ENCODE measurements at regions not wholly inside any gene's neighbourhood (a gene's known extent, or its start where the extent isn't known, plus 50 kb on each side); places are given as distances from the start of the nearest gene placed in this dataset.

- no peaks in the 10 kb centered on the region for H3K9me1 ChIP-seq (replicated peaks; ENCODE audit: control insufficient read depth, extremely low read depth, insufficient read depth, low read length)
- no peaks in the 10 kb centered on the region for H3K79me2 ChIP-seq (ENCODE audit: control insufficient read depth, insufficient read depth, low read length)
- no TSS peak for BruUV-seq (replicated peaks)
- CTCF ChIA-PET = no interaction called here
- intact Hi-C loops (cut with micrococcal nuclease) (no loop called here), dilution Hi-C loops (cut with MboI; ENCODE audit: extremely low pct_ligation_motif_present, low sequenced_read_pairs) (no loop called here)
- H3K9me3 ChIP-seq (replicated peaks; ENCODE audit: control insufficient read depth, insufficient read depth, low read length) = peaks cover 3% of the 10 kb centered on the region
- no peak overlapping the region for H2AFZ ChIP-seq (ENCODE audit: low read depth, low read length)
- POLR2A ChIA-PET = no interaction called here
- no peaks in the 10 kb centered on the region for H3K36me3 ChIP-seq (ENCODE audit: control insufficient read depth in 2 of 2, extremely low read depth in 1 of 2, insufficient read depth in 2 of 2, low read length in 2 of 2)
- H3K27ac ChIP-seq (ENCODE audit: insufficient read depth, low read depth, low read length) = no peak overlapping the region
- no peak overlapping the region for H3K9ac ChIP-seq (replicated peaks; ENCODE audit: extremely low read depth, insufficient read depth, low read length)
- TF ChIP-seq JUN (IDR thresholded peaks at IDR 0.05; ENCODE audit: borderline replicate concordance, insufficient read depth, insufficient read length, low read depth) = no peak
- no peak for TF ChIP-seq MAX (IDR thresholded peaks at IDR 0.05; ENCODE audit: insufficient read depth, insufficient read length)
- TF ChIP-seq POLR2A (IDR thresholded peaks at IDR 0.05; ENCODE audit: low read depth, low read length) = no peak
- TF ChIP-seq POLR2AphosphoS5 (IDR thresholded peaks at IDR 0.05; ENCODE audit: insufficient read depth, low read depth, low read length) = no peak
- no peak for TF ChIP-seq FOS (IDR thresholded peaks at IDR 0.05; ENCODE audit: borderline replicate concordance, insufficient read depth, low read length)
- no peak for TF ChIP-seq EZH2 (IDR thresholded peaks at IDR 0.05; ENCODE audit: borderline replicate concordance, low read depth, low read length, severe bottlenecking)
- no peak for TF ChIP-seq GATA2 (IDR thresholded peaks at IDR 0.05; ENCODE audit: insufficient read depth, insufficient read length, low read depth, low read length)
- TF ChIP-seq CTCF (IDR thresholded peaks at IDR 0.05; ENCODE audit: extremely low read depth in 1 of 2, insufficient read depth in 1 of 2, low read depth in 1 of 2, low read length in 2 of 2) = no peak
- TF ChIP-seq MYC (IDR thresholded peaks at IDR 0.05; ENCODE audit: low read depth, low read length) = no peak
- FAIRE-seq (no peak), DNase-seq (ENCODE audit: low read depth, low spot score) (no peak)
- H3K27me3 ChIP-seq (ENCODE audit: control insufficient read depth in 2 of 2, insufficient read depth in 2 of 2, low read length in 2 of 2) = no peaks in the 10 kb centered on the region
- H3K4me3 ChIP-seq (replicated peaks in 1 of 3; ENCODE audit: insufficient read depth in 1 of 3, low read depth in 1 of 3, low read length in 3 of 3) = no peak overlapping the region
- H3K4me1 ChIP-seq (ENCODE audit: control insufficient read depth, extremely low read depth, insufficient read depth, low read length) = no peaks in the 10 kb centered on the region
- no peak overlapping the region for H3K4me2 ChIP-seq (ENCODE audit: insufficient read depth, low read length)
- H4K20me1 ChIP-seq (replicated peaks; ENCODE audit: control insufficient read depth, extremely low read depth, insufficient read depth, low read length) = no peaks in the 10 kb centered on the region
Observed at GRCh38 chr12:115508990-115509389, 768.5 kb downstream of the MED13L start.

Measured in endothelial cell of umbilical vein (primary cell).